SJSA1 (cell line): ENCODE measurements at regions not wholly inside any gene's neighbourhood (a gene's known extent, or its start where the extent isn't known, plus 50 kb on each side); places are given as distances from the start of the nearest gene placed in this dataset.

ENCODE experiments used
- DNase-seq, 2 experiments: peaks; one replicate each; pipeline ENCODE4 v3.0.0-alpha.2; 2015 to 2020; ENCODE audit warnings: low spot score in 2 of 2, low read depth in 1 of 2
- H3K27ac ChIP-seq: fragments of 250-450 bp; sonication (Bioruptor Pico); 2 replicates; pipeline ENCODE4 v1.5.1; 2020; ENCODE audit warnings: mild to moderate bottlenecking, moderate library complexity
- H3K27me3 ChIP-seq: fragments of 250-450 bp; sonication (Bioruptor Pico); replicated peaks from 2 replicates; pipeline ENCODE4 v1.5.1; 2020; ENCODE audit warnings: mild to moderate bottlenecking, moderate library complexity
- H3K36me3 ChIP-seq: fragments of 250-450 bp; sonication (Bioruptor Pico); 2 replicates; pipeline ENCODE4 v1.5.1; 2020; ENCODE audit warnings: mild to moderate bottlenecking
- H3K4me1 ChIP-seq: fragments of 250-450 bp; sonication (Bioruptor Pico); replicated peaks from 2 replicates; pipeline ENCODE4 v1.6.1; 2021; ENCODE audit warnings: mild to moderate bottlenecking
- H3K4me3 ChIP-seq: fragments of 250-450 bp; sonication (Bioruptor Pico); 2 replicates; pipeline ENCODE4 v1.5.1; 2020; ENCODE audit warnings: mild to moderate bottlenecking
- H3K9me3 ChIP-seq: fragments of 250-450 bp; sonication (Bioruptor Pico); replicated peaks from 2 replicates; pipeline ENCODE4 v1.5.1; 2020; ENCODE audit warnings: mild to moderate bottlenecking

DNA sequence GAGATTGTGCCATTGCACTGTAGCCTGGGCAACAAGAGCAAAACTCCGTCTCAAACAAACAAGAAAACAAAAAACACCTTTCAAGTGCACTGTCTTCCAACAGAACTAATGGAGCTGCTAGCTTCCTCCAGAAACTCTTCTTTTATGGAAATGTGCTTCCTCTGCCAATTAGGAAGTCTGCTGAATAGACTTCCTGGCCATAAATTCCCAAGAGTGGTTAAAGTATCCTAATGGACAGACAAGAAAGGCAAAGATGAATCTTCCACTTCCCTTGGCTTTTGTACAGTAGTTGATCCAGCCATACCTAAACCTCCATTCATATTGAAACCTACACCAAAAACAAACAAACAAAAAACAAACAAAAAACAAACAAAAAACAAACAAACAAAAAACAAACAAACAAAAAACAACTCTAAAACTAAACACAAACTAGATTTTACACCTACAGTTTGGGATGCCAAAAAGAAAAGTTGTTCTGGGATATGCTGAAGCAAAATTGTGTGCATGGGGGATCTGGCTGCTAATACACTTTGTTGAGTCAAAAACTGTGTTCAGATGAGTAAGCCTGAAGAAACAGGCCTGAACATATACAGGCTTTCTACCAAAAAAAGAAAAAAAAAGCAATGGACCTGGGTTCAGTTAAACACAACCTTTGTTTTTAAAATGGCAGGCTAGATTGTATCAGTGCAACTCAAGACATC is 59.8 kb upstream of the CARMIL1 start:
- no peaks in the 10 kb centered on the region for H3K9me3 ChIP-seq
- H3K4me1 ChIP-seq, result peaks cover 7% of the 10 kb centered on the region
- DNase-seq, result no peak
- no peaks in the 10 kb centered on the region for H3K27me3 ChIP-seq
- no peaks in the 10 kb centered on the region for H3K36me3 ChIP-seq
- no peak overlapping the region for H3K27ac ChIP-seq
- H3K4me3 ChIP-seq, result no peak overlapping the region

DNA sequence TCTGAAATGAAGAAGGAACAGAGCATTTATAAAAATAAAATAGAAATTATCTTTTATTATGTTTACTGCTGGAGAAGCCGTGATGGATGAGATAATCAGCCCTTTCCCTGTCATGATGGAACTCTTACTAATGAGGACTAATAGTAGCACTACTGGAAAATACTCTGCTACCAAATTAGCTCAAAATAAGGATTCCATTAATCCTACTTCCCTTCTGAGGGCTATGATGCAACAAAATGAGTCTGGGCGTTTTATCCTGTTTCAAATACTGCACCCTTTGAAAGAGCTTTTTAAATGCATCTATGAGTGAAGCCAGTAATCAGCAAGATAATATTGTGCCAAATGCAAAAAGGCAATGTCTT is 59.3 kb upstream of the CARMIL1 start:
- Histone ChIP-seq H3K27me3 (no peaks in the 10 kb centered on the region), H3K4me1 (peaks cover 7% of the 10 kb centered on the region), H3K36me3 (no peaks in the 10 kb centered on the region), H3K9me3 (no peaks in the 10 kb centered on the region), H3K27ac (no peak overlapping the region), H3K4me3 (no peak overlapping the region)
- DNase-seq, result no peak

DNA sequence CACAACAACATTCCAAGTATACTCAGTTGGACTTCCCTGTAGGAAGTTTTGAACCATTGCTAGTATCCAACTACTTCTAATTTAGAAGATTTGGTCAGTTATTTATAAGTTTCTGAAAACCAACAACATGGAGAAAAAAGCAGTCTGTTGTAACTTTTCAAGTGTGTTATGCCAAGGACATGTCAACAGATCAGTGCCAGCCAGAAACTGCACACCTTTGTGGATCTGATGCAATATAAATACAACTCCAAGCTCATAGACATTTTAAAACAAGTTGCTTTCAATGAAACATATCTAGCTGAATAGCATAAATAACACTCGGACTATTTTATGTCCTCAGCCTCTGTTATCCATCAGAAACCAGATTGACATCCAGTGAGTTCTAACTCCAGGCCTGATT is 58.3 kb upstream of the CARMIL1 start:
- Histone ChIP-seq H3K27ac (no peak overlapping the region), H3K9me3 (no peaks in the 10 kb centered on the region), H3K27me3 (no peaks in the 10 kb centered on the region), H3K36me3 (no peaks in the 10 kb centered on the region), H3K4me1 (peaks cover 7% of the 10 kb centered on the region), H3K4me3 (no peak overlapping the region)
- DNase-seq, result no peak

DNA sequence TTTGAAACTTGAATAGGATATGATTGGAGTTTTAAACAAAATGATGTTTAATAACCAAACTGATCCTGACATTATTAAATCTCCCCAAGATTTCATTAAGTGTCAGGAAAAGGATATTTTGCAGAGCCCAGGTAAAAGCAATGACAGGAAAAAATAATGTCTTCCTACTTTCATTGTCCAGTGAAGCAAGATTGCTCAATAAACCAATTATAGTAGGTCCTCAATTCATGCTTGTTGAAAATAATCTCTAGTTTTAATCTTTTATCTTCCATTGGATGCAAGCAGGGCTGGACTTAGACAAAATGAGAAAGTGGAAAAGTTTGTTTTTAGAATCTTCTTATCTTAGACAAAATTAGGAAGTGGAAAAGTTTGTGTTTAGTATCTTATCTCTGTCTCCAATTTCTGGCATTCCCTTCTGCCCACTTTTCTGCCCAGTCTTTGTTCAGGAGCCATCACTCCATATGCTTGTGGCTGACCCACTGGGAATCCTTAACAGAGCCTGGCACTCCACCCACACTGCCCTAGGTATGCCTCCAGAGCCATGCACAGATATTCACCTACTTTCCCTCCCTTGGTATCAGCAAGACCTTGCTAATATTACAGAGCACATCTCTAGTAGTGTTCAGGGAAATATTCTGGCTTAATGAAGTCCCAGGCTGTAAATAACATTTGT is 57.0 kb upstream of the CARMIL1 start:
- peaks cover 7% of the 10 kb centered on the region for H3K4me1 ChIP-seq
- no peak overlapping the region for H3K27ac ChIP-seq
- no peaks in the 10 kb centered on the region for H3K36me3 ChIP-seq
- no peaks in the 10 kb centered on the region for H3K27me3 ChIP-seq
- no peaks in the 10 kb centered on the region for H3K9me3 ChIP-seq
- DNase-seq, result no peak
- no peak overlapping the region for H3K4me3 ChIP-seq

DNA sequence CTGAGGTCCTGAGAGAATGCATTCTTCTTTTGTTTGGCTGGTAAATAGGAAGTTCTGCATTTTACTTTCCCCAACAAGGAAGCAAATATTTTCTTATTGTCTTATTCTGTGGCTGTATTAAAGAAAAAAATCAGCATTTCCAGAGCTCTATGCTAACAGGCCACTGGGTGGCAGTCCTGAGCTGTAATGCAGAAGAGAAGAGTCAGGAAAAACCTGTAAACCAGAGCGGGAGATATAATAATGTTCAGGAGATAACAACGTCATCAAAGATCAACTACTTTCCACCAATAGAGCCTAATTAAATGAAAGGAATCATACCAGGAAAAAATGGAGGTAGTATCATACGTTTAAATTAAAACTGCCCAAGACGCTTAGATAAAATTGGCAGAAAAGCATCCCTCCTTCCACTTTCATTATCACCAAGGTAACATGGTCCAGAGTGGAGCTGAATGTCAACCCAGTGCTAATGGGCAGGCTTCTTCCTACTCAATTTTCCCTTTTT is 55.6 kb upstream of the CARMIL1 start:
- peak overlapping the region; percentile 15; the same call in 1 of the 2 replicates for H3K4me3 ChIP-seq

DNA sequence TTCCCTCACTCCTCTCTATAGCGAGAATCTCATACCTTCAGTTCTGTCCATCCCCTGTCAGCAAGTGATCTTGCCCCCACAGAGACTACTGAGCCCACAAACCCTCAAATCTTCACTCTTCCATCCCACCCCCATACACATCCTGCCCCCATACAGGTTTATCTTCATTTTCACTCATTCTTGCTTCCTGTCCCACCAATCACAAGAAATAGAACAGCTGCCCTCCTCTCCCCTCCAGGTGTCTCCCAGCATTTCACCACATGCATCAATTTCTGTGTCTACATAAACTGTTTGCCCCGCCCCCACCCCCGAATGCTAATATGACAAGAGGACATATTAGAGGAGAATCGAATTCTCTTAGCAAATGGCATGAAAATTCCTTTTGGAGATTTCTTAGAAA is 54.9 kb upstream of the CARMIL1 start:
- Histone ChIP-seq H3K4me3 (no peak overlapping the region), H3K36me3 (no peaks in the 10 kb centered on the region), H3K4me1 (peaks cover 13% of the 10 kb centered on the region), H3K27ac (no peak overlapping the region), H3K9me3 (no peaks in the 10 kb centered on the region), H3K27me3 (no peaks in the 10 kb centered on the region)
- DNase-seq, result no peak

More for the DNA sequence above, 55.6 kb upstream of the CARMIL1 start:
- Histone ChIP-seq H3K36me3 (no peaks in the 10 kb centered on the region), H3K4me1 (peaks cover 7% of the 10 kb centered on the region), H3K27ac (no peak overlapping the region), H3K9me3 (no peaks in the 10 kb centered on the region), H3K27me3 (no peaks in the 10 kb centered on the region)
- peak; percentile 59 to 70 for DNase-seq

DNA sequence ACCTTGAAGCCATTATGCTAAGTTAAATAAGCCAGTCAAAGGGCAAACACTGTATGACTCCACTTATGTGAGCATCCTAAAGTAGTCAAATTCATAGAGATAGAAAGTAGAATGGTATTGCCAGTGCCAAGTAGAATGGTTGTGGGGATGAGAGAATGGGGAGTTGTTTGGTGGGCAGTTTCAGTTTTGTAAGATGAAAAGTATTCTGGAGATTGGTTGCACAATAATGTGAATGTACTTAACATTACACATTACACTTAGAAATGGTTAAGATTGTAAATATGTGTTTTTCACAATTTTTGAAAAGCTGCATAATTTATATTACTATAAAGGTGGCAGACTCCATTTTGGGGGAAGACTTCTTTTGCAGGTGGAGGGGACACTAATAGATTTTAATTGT is 51.3 kb upstream of the CARMIL1 start:
- DNase-seq, result no peak
- Histone ChIP-seq H3K27me3 (no peaks in the 10 kb centered on the region), H3K36me3 (no peaks in the 10 kb centered on the region), H3K4me1 (peaks cover 26% of the 10 kb centered on the region), H3K27ac (no peak overlapping the region), H3K9me3 (no peaks in the 10 kb centered on the region), H3K4me3 (no peak overlapping the region)
